GM10266 (cell line): ENCODE measurements at regions not wholly inside any gene's neighbourhood (a gene's known extent, or its start where the extent isn't known, plus 50 kb on each side); places are given as distances from the start of the nearest gene placed in this dataset.

Experiments
- DNase-seq: peaks from one replicate; pipeline ENCODE4 v3.0.0; 2012; ENCODE audit errors: extremely low spot score
- TF ChIP-seq, protein P1 (sequence below): IDR thresholded peaks from 2 replicates; pipeline ENCODE4 v1.5.1; 2012; ENCODE audit warnings: mild to moderate bottlenecking, low read depth; ENCODE audit not compliant: control insufficient read depth, insufficient read depth; ENCODE audit errors: missing control alignments

DNA sequence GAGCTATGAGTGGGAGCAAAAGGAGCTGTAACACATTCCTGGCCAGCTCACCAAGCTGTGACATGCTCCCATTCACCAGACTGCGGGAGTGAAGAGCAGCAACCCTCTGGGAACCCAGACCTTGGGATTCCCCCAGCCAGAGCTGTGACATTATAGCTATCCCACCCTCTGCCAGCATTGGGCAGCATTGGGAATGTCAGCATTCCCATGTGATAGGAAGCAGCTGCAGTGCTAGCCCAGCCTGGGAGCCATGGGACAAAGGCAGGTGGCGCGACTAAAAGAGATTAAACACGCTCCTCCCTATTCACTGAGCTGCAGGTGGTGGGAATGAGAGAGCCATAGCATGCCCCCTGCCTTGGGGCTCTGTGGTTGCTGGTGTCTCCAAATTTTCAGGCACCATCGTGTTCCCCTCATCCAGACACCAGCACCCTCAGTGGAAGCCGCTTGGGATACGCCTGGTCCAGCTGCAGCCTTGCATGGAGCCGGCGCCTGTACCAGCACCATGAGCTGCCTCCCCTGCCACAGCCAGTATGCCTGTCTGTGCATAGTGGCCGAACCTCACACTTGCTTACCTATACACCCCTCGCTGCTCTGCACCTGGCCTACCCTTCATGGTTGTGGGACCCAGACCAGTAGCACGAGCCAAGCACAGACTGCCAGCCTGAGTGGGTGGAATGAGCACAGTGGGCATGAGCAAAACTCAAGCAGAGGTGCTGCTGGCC, 695.6 kb upstream of the GCFC2 start:
- TF ChIP-seq, protein P1, sequence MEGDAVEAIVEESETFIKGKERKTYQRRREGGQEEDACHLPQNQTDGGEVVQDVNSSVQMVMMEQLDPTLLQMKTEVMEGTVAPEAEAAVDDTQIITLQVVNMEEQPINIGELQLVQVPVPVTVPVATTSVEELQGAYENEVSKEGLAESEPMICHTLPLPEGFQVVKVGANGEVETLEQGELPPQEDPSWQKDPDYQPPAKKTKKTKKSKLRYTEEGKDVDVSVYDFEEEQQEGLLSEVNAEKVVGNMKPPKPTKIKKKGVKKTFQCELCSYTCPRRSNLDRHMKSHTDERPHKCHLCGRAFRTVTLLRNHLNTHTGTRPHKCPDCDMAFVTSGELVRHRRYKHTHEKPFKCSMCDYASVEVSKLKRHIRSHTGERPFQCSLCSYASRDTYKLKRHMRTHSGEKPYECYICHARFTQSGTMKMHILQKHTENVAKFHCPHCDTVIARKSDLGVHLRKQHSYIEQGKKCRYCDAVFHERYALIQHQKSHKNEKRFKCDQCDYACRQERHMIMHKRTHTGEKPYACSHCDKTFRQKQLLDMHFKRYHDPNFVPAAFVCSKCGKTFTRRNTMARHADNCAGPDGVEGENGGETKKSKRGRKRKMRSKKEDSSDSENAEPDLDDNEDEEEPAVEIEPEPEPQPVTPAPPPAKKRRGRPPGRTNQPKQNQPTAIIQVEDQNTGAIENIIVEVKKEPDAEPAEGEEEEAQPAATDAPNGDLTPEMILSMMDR: no peak
- DNase-seq: no peak

DNA sequence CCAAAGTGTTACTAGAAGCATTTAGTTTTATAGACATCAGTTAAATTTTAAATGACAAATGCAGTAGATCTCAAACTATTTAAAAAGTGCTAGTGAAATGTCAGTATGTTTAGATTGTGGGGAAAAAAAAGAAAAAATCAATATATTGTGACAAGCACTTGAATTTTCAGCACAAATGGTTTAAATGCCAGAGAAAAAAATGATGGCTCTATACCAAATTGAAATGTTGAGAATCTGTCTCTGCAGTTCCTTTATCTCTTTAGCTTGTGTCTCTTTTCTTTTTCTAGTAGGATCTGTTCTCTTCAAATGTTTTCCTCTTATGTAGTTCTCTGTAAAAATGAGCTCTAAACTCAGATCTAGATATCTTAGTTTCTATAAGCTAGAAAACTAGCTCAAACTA, 682.6 kb upstream of the GCFC2 start:
- DNase-seq: no peak
- TF ChIP-seq, protein P1: no peak

DNA sequence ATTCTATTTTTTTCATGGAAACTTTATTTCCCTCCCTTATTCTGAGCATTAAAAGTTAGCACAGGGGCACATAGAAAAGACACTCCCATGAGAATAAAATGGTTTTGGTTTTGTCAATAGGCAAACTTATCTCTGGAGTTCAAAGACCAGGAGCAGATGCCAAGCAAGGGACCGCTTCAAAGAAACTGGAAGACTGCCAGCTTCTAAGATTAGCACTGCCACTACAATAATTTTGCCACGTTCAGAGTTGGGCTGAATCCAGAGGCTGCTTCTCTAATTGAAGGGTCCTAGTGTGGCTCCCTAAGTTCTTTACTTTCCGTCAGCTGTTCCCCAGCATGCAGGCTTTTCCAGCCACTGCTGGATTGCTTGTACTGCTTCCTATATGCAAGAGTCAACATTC, 681.0 kb upstream of the GCFC2 start:
- TF ChIP-seq, protein P1: no peak
- no peak for DNase-seq

DNA sequence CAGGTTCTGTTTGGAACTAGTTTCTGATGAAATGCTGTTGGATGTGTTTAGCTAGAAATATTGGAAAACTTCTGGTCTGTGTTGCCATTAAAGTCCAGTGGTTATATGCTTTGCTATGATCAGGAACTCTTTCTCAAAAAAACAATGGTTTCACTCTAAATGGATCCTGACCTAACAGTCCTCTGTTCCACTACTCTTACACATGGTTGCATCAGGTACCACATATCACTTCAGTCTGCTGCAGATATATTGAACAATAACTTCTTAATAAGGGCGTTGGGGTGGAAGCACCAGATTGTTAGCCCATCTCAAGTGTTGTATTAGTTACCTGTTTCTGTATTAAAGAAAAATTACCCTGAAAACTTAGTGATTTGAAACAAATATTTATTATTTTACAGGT, 676.6 kb upstream of the GCFC2 start:
- TF ChIP-seq, protein P1: no peak
- no peak for DNase-seq

DNA sequence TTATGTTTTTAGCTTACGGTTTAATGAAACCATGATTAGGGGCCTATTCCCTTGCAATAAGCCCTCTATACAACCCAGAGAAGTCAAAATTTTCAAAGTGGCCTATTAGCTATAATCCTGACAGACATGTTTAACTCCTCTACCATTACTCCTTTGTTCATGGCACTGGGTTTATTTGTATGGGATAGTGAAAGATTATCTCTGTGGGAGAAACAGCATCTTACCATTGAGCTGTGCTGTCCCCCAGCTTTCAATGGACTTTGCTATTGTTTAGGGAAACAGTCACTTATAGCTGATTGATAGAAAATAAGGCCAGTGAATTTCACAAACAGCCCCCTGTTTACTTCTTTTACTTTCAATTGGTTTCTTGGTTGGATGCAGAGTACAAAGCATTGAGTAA, 675.2 kb upstream of the GCFC2 start:
- TF ChIP-seq, protein P1: no peak
- DNase-seq: no peak

DNA sequence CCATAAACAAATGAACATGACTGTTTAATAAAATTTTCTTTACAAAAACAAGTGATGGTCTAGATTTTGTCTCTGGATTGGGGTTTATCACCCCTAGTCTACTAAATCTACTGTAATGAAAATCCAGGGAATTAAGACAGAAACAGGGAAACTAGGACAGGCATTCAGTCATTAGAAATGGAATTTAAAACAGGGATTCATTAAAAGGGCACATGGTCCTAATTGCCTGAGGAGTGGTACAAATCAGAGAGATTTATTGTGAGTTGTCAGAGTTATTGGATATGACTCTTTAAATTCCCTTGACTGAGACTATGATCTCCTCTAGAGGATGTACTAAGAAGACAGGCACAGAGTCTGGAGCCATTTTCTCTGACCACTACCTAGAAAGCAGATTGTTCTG, 670.9 kb upstream of the GCFC2 start:
- no peak for DNase-seq
- TF ChIP-seq, protein P1: no peak

DNA sequence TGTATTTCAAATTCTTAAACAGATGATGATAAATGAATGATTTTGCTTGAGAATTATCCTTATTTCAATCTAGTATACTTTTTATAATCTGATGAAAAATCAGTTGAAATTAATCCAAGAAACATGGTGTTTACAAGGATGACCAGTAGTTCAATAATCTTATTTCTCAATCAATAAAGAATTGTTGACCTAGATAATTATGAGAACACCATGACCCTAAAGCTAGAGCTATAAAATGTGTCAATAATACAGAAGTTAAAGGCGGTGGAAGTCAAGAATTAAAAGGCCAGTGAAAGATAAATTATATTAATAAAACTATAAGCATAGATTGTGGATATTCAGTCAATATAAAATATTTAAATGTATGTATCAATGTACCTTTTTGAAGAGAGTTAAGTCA, 667.4 kb upstream of the GCFC2 start:
- DNase-seq: no peak
- TF ChIP-seq, protein P1: no peak
